Left ventricle myocardium inferior (tissue), 1 donor: ENCODE measurements at regions not wholly inside any gene's neighbourhood (a gene's known extent, or its start where the extent isn't known, plus 50 kb on each side); places are given as distances from the start of the nearest gene placed in this dataset.

Experiments used
- DNase-seq: peaks from one replicate; pipeline ENCODE4 v3.0.0-alpha.2; 2020
- H3K27ac ChIP-seq: fragments of 200-600 bp; replicated peaks from 2 replicates; pipeline ENCODE4 v1.8.0; 2021
- H3K27me3 ChIP-seq: fragments of 200-600 bp; 2 replicates; pipeline ENCODE4 v1.8.0; 2021; ENCODE audit warnings: low read depth
- H3K36me3 ChIP-seq: fragments of 200-600 bp; 2 replicates; pipeline ENCODE4 v1.8.0; 2021
- H3K4me1 ChIP-seq: fragments of 200-600 bp; 2 replicates; pipeline ENCODE4 v1.8.0; 2021
- H3K4me3 ChIP-seq: fragments of 200-600 bp; 2 replicates; pipeline ENCODE4 v1.8.0; 2021; ENCODE audit warnings: mild to moderate bottlenecking, moderate library complexity
- H3K9me3 ChIP-seq: fragments of 200-600 bp; replicated peaks from 2 replicates; pipeline ENCODE4 v1.8.0; 2021
- CTCF ChIP-seq: fragments of 200-600 bp; IDR thresholded peaks from 2 replicates; pipeline ENCODE4 v1.8.0; 2021; ENCODE audit warnings: antibody characterized with exemption, mild to moderate bottlenecking, borderline replicate concordance
- intact Hi-C: fragments of 100-400 bp; cut with micrococcal nuclease; formaldehyde crosslinking; loops from one replicate; pipeline ENCODE4 v1.11.0; 2022
- donor health status: DM: no; HTN: yes; CAD: no; lungs with severe emphysema.

GRCh38 chr5:147175516-147176097 is 59.2 kb upstream of the STK32A start:
- no peaks in the 10 kb centered on the region for H3K9me3 ChIP-seq
- DNase-seq: no peak
- H3K27me3 ChIP-seq: no peaks in the 10 kb centered on the region
- no peak for TF ChIP-seq CTCF
- H3K27ac ChIP-seq: no peak overlapping the region
- H3K36me3 ChIP-seq: no peaks in the 10 kb centered on the region
- H3K4me1 ChIP-seq: no peaks in the 10 kb centered on the region
- intact Hi-C loops: no loop called here
- no peak overlapping the region for H3K4me3 ChIP-seq

- intact Hi-C loops: no loop called here
- TF ChIP-seq CTCF: no peak
- no peaks in the 10 kb centered on the region for H3K4me1 ChIP-seq
- H3K36me3 ChIP-seq: no peaks in the 10 kb centered on the region
- no peak overlapping the region for H3K4me3 ChIP-seq
- no peaks in the 10 kb centered on the region for H3K27me3 ChIP-seq
- H3K9me3 ChIP-seq: no peaks in the 10 kb centered on the region
- DNase-seq: no peak
- no peak overlapping the region for H3K27ac ChIP-seq
Observed at GRCh38 chr5:147176422-147176821, 58.4 kb upstream of the STK32A start.

- Histone ChIP-seq H3K4me3 (no peak overlapping the region), H3K9me3 (no peaks in the 10 kb centered on the region), H3K36me3 (no peaks in the 10 kb centered on the region), H3K27ac (no peak overlapping the region), H3K27me3 (no peaks in the 10 kb centered on the region), H3K4me1 (no peaks in the 10 kb centered on the region)
- intact Hi-C loops: no loop called here
- TF ChIP-seq CTCF: no peak
- no peak for DNase-seq
Observed at GRCh38 chr5:147177125-147177840, 57.5 kb upstream of the STK32A start.

- TF ChIP-seq CTCF: no peak
- H3K36me3 ChIP-seq: no peaks in the 10 kb centered on the region
- H3K27ac ChIP-seq: no peak overlapping the region
- no peaks in the 10 kb centered on the region for H3K27me3 ChIP-seq
- no peak overlapping the region for H3K4me3 ChIP-seq
- H3K4me1 ChIP-seq: no peaks in the 10 kb centered on the region
- no peaks in the 10 kb centered on the region for H3K9me3 ChIP-seq
- intact Hi-C loops: no loop called here
- DNase-seq: no peak
Observed at GRCh38 chr5:147179562-147180147, 55.2 kb upstream of the STK32A start.

- DNase-seq: no peak
- Histone ChIP-seq H3K4me1 (no peaks in the 10 kb centered on the region), H3K27me3 (no peaks in the 10 kb centered on the region), H3K4me3 (no peak overlapping the region), H3K9me3 (peaks cover 6% of the 10 kb centered on the region), H3K27ac (no peak overlapping the region), H3K36me3 (no peaks in the 10 kb centered on the region)
- TF ChIP-seq CTCF: no peak
- intact Hi-C loops: no loop called here
Observed at GRCh38 chr5:147180751-147181150, 54.1 kb upstream of the STK32A start.
